ENCODE measurements at regions not wholly inside any gene's neighbourhood (a gene's known extent, or its start where the extent isn't known, plus 50 kb on each side); places are given as distances from the start of the nearest gene placed in this dataset.
"Not testable (repeated sequence)": the region's sequence is repeated elsewhere in the genome, so short reads cannot be mapped to it uniquely, and the experiment has no call there.

DNA sequence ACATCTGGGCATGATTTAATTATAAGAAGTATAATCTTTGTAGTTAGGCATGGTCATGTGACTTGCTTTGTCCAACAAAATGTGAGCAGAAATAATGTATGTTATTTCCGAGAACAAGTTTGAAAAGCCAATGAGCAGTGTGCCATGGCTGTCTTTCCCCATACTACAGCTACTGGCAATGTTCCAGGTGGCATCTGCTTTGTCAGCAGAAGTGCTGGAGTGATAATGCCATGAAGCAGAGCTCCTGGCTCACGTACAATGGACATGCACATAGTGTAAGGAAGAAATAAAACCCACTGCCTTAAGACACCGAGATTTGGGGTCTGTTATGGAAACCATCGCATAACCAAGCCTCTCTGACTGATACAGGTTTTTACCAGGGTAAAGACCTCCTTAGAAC is 212.6 kb upstream of the RASGEF1B start:
- Histone ChIP-seq H3K9me3 (ENCODE audit: control insufficient read depth, low read length) (no peaks in the 10 kb centered on the region), H3K4me1 (ENCODE audit: control insufficient read depth in 1 of 2, insufficient read depth in 2 of 2, low read length in 2 of 2) (peaks cover 0 to 2% of the 10 kb centered on the region in 2 donors), H3K36me3 (ENCODE audit: control insufficient read depth in 1 of 2, insufficient read depth in 2 of 2, low read length in 1 of 2) (no peaks in the 10 kb centered on the region), H3K4me3 (ENCODE audit: low read length in 2 of 2) (no peak overlapping the region), H3K27ac (ENCODE audit: low read depth in 1 of 2, low read length in 2 of 2) (no peak overlapping the region), H3K27me3 (ENCODE audit: control insufficient read depth in 1 of 2, insufficient read depth in 2 of 2, low read length in 1 of 2) (no peaks in the 10 kb centered on the region)
- DNase-seq (no peak), ATAC-seq (ENCODE audit: low FRiP score) (no peak)
- WGBS, 2 donors, result 94 to 97% methylated on average over 4 of the region's 4 CpGs
- intact Hi-C loops (cut with DNase I), result no loop called here

DNA sequence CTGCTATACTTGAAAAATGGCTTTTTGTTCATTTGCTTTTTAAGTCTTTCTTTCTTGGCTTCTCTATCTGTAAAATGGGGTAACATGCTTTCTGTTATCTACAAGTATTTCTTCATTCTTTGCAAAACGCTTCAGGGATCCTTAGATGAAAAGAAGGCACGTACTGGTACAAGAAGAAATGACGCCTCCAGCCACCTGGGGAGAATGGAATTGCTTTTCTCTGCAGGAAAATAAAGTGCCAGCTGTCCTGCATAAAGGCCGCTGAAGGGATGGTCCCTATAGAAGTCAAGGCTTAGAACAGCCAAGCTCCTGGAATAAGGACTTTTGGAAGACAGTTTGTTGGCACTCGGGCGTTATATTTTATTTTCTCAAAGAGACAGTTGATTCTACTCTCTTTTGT is 210.8 kb upstream of the RASGEF1B start:
- intact Hi-C loops (cut with DNase I), result no loop called here
- Histone ChIP-seq H3K9me3 (ENCODE audit: control insufficient read depth, low read length) (no peaks in the 10 kb centered on the region), H3K4me3 (ENCODE audit: low read length in 2 of 2) (no peak overlapping the region), H3K4me1 (ENCODE audit: control insufficient read depth in 1 of 2, insufficient read depth in 2 of 2, low read length in 2 of 2) (peaks cover 0 to 2% of the 10 kb centered on the region in 2 donors), H3K36me3 (ENCODE audit: control insufficient read depth in 1 of 2, insufficient read depth in 2 of 2, low read length in 1 of 2) (no peaks in the 10 kb centered on the region), H3K27ac (ENCODE audit: low read depth in 1 of 2, low read length in 2 of 2) (no peak overlapping the region), H3K27me3 (ENCODE audit: control insufficient read depth in 1 of 2, insufficient read depth in 2 of 2, low read length in 1 of 2) (no peaks in the 10 kb centered on the region)
- no peak for DNase-seq
- no peak for ATAC-seq (ENCODE audit: low FRiP score)
- WGBS, 2 donors, result 91 to 93% methylated on average over 6 of the region's 6 CpGs

DNA sequence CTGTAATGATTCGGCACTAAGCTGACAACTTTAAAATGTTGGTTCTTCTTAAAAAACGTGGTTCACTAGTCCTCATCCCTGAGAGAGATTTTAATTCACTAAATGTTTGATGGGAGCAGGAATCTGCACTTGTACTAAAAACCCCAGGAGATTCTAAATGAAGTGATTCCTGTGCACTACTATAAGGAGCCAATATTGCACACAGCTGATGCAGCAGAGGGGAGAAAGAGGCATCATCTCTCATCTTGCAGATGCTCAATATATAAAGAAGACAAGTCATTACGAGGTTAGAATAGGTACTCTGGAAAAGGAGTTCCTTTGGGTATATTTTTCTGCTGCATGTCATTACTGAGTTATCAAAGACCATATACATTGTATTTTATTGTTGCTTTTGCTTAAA is 207.6 kb upstream of the RASGEF1B start:
- no peak for ATAC-seq (ENCODE audit: low FRiP score)
- intact Hi-C loops (cut with DNase I), result no loop called here
- H3K4me3 ChIP-seq (ENCODE audit: low read length in 2 of 2), result no peak overlapping the region
- H3K4me1 ChIP-seq (ENCODE audit: control insufficient read depth in 1 of 2, insufficient read depth in 2 of 2, low read length in 2 of 2), result no peaks in the 10 kb centered on the region
- WGBS, 2 donors, result 91 to 92% methylated on average over 3 of the region's 3 CpGs
- no peak overlapping the region for H3K27ac ChIP-seq (ENCODE audit: low read depth in 1 of 2, low read length in 2 of 2)
- H3K27me3 ChIP-seq (ENCODE audit: control insufficient read depth in 1 of 2, insufficient read depth in 2 of 2, low read length in 1 of 2), result no peaks in the 10 kb centered on the region
- no peak for DNase-seq
- H3K36me3 ChIP-seq (ENCODE audit: control insufficient read depth in 1 of 2, insufficient read depth in 2 of 2, low read length in 1 of 2), result no peaks in the 10 kb centered on the region
- H3K9me3 ChIP-seq (ENCODE audit: control insufficient read depth, low read length), result no peaks in the 10 kb centered on the region

DNA sequence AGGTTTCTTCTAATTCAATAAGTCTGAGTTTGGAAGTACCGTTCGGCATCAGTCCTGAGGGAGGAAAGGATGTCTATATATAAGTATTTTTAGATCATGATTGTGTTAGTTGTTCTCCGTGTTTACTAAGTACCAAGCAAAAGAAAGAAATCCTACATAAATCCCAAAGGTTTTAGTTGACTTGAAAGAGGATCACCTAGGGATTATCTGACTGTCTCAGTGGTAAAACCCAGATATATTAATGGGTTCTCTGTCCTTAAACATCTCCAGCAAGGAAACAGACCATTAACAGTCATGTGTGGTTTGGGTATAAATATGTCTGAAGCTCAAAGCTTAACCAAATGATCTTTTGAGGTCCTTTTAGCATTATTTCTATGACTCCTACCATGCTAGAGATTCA is 207.1 kb upstream of the RASGEF1B start:
- H3K4me1 ChIP-seq (ENCODE audit: control insufficient read depth in 1 of 2, insufficient read depth in 2 of 2, low read length in 2 of 2), result no peaks in the 10 kb centered on the region
- no peaks in the 10 kb centered on the region for H3K9me3 ChIP-seq (ENCODE audit: control insufficient read depth, low read length)
- ATAC-seq (ENCODE audit: low FRiP score) (no peak), DNase-seq (no peak)
- H3K36me3 ChIP-seq (ENCODE audit: control insufficient read depth in 1 of 2, insufficient read depth in 2 of 2, low read length in 1 of 2), result no peaks in the 10 kb centered on the region
- H3K27me3 ChIP-seq (ENCODE audit: control insufficient read depth in 1 of 2, insufficient read depth in 2 of 2, low read length in 1 of 2), result no peaks in the 10 kb centered on the region
- intact Hi-C loops (cut with DNase I), result no loop called here
- no peak overlapping the region for H3K27ac ChIP-seq (ENCODE audit: low read depth in 1 of 2, low read length in 2 of 2)
- 86 to 90% methylated on average over 3 of the region's 3 CpGs for WGBS, 2 donors
- H3K4me3 ChIP-seq (ENCODE audit: low read length in 2 of 2), result no peak overlapping the region

DNA sequence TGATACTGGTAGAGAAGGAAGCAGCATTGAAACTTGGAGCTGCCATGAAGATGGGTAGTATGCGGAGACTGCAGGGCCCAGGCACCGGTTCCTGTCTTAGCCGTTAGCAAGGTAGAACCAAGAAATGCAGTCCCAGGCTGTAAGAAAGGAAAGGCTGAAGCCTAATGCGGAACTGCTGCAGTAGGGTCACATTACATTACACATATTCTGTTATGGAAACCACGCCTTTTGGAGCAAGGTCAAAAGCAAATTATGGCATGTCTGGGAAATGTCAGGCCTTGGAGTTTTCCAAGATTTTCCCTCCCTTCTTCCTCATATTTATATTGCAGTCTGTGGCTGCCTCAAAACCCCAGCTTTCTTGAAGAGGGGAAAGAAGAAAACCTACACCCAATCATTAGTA is 204.8 kb upstream of the RASGEF1B start:
- no peak overlapping the region for H3K27ac ChIP-seq (ENCODE audit: low read depth in 1 of 2, low read length in 2 of 2)
- H3K4me3 ChIP-seq (ENCODE audit: low read length in 2 of 2), result no peak overlapping the region
- intact Hi-C loops (cut with DNase I), result no loop called here
- ATAC-seq (ENCODE audit: low FRiP score), result peak; percentile 53
- H3K9me3 ChIP-seq (ENCODE audit: control insufficient read depth, low read length), result no peaks in the 10 kb centered on the region
- no peak for DNase-seq
- 24 to 27% methylated on average over 5 of the region's 5 CpGs for WGBS, 2 donors
- no peaks in the 10 kb centered on the region for H3K27me3 ChIP-seq (ENCODE audit: control insufficient read depth in 1 of 2, insufficient read depth in 2 of 2, low read length in 1 of 2)
- no peaks in the 10 kb centered on the region for H3K36me3 ChIP-seq (ENCODE audit: control insufficient read depth in 1 of 2, insufficient read depth in 2 of 2, low read length in 1 of 2)
- H3K4me1 ChIP-seq (ENCODE audit: control insufficient read depth in 1 of 2, insufficient read depth in 2 of 2, low read length in 2 of 2), result no peaks in the 10 kb centered on the region

DNA sequence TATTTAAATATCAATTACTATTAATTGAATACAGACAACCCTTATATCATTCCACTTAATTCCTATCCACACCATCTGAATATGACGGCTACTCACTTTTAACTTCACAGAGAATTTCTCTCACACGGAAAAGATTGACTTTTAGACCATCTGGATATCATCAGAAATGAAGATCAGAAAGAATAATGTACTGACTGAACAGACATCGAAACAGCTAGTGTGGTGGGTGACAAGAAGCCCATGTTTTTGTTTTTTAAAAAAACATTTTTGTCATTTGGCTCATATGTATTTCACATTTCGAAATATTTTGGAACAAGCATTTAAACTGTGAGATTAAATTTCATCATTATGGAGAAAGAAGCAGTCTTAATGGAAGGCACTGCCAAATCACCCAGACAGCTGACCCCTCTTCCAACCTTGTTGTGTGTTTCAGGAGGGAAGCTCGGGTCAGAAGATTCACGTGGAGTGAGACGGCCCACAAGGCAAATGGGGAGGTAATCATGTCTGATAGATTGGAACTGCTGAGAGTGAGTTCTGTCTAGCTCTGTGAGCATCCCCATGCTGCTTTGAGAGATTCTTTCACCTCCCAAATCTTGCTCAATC is 204.2 kb upstream of the RASGEF1B start:
- WGBS, 2 donors, result 46 to 50% methylated on average over 7 of the region's 7 CpGs
- H3K4me1 ChIP-seq (ENCODE audit: control insufficient read depth in 1 of 2, insufficient read depth in 2 of 2, low read length in 2 of 2), result no peaks in the 10 kb centered on the region
- H3K9me3 ChIP-seq (ENCODE audit: control insufficient read depth, low read length), result no peaks in the 10 kb centered on the region
- ATAC-seq (ENCODE audit: low FRiP score) (peak; percentile 74), DNase-seq (peak in 1 of 2 donors; percentile 51)
- intact Hi-C loops (cut with DNase I), result no loop called here
- H3K4me3 ChIP-seq (ENCODE audit: low read length in 2 of 2), result no peak overlapping the region
- no peaks in the 10 kb centered on the region for H3K36me3 ChIP-seq (ENCODE audit: control insufficient read depth in 1 of 2, insufficient read depth in 2 of 2, low read length in 1 of 2)
- no peak overlapping the region for H3K27ac ChIP-seq (ENCODE audit: low read depth in 1 of 2, low read length in 2 of 2)
- no peaks in the 10 kb centered on the region for H3K27me3 ChIP-seq (ENCODE audit: control insufficient read depth in 1 of 2, insufficient read depth in 2 of 2, low read length in 1 of 2)

DNA sequence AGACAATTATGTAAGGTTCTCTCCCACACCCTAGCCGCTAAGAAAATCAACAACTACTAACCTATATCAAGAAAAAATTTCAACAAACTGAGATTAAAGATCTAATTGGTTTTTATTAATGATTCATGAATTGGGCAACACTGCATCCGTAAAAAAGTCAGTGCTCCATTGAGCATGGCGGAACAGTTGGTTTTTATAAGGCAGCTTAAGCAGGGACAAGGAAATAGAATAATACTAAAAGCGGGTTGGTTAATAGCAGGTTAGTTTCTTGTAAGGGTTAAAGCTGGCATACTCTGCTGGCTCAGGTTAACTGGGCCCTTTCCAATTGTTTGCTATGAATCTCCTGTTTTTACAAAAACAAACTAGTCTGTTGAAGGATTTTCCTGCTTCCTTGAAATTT is 202.3 kb upstream of the RASGEF1B start:
- no peak for ATAC-seq (ENCODE audit: low FRiP score)
- no peak overlapping the region for H3K27ac ChIP-seq (ENCODE audit: low read depth in 1 of 2, low read length in 2 of 2)
- 73 to 84% methylated on average over 4 of the region's 4 CpGs for WGBS, 2 donors
- no peaks in the 10 kb centered on the region for H3K36me3 ChIP-seq (ENCODE audit: control insufficient read depth in 1 of 2, insufficient read depth in 2 of 2, low read length in 1 of 2)
- no peaks in the 10 kb centered on the region for H3K9me3 ChIP-seq (ENCODE audit: control insufficient read depth, low read length)
- no peaks in the 10 kb centered on the region for H3K27me3 ChIP-seq (ENCODE audit: control insufficient read depth in 1 of 2, insufficient read depth in 2 of 2, low read length in 1 of 2)
- no peak for DNase-seq
- intact Hi-C loops (cut with DNase I), result no loop called here
- no peak overlapping the region for H3K4me3 ChIP-seq (ENCODE audit: low read length in 2 of 2)
- no peaks in the 10 kb centered on the region for H3K4me1 ChIP-seq (ENCODE audit: control insufficient read depth in 1 of 2, insufficient read depth in 2 of 2, low read length in 2 of 2)

DNA sequence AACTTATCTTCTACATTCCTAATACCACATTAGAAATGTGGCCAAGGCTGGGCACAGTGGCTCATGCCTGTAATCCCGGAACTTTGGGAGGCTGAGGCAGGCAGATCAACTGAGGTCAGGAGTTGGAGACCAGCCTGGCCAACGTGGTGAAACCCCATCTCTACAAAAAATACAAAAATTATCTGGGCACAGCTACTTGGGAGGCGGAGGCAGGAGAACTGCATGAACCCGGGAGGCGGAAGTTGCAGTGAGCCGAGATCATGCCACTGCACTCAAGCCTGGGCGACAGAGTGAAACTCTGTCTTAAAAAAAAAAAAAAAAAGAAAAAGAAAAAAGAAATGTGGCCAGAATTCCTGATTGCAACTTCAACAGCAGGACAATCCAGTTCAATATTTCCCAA is 196.6 kb upstream of the RASGEF1B start:
- H3K36me3 ChIP-seq (ENCODE audit: control insufficient read depth in 1 of 2, insufficient read depth in 2 of 2, low read length in 1 of 2); DNase-seq; intact Hi-C loops (cut with DNase I); H3K4me3 ChIP-seq (ENCODE audit: low read length in 2 of 2); H3K27me3 ChIP-seq (ENCODE audit: control insufficient read depth in 1 of 2, insufficient read depth in 2 of 2, low read length in 1 of 2); H3K27ac ChIP-seq (ENCODE audit: low read depth in 1 of 2, low read length in 2 of 2); H3K4me1 ChIP-seq (ENCODE audit: control insufficient read depth in 1 of 2, insufficient read depth in 2 of 2, low read length in 2 of 2); H3K9me3 ChIP-seq (ENCODE audit: control insufficient read depth, low read length): not testable (repeated sequence)
- ATAC-seq (ENCODE audit: low FRiP score), result peak; percentile 15
- 33 to 40% methylated on average over 7 of the region's 7 CpGs for WGBS, 2 donors

DNA sequence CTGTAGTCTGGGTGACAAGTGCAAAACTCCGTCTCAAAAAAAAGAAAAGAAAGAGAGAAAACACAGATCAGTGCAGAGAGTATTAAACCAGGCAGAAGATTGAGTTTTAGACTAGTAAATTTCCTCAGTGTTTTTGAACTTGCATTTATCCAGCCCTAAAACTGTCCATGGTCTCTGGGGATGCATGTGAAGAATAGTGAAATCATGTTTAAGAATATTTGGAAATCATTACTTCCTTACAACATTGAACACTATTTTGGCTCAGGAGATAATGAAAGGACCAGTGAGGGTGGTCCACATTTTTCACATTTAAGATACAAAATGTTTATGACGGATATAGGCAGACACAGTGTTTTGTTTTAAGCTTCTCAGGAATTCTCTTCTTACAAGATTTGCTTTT is 195.8 kb upstream of the RASGEF1B start:
- WGBS, 2 donors, result 72 to 84% methylated on average over 2 of the region's 2 CpGs
- no peak for ATAC-seq (ENCODE audit: low FRiP score)
- DNase-seq, result no peak
- Histone ChIP-seq H3K9me3 (ENCODE audit: control insufficient read depth, low read length) (no peaks in the 10 kb centered on the region), H3K27me3 (ENCODE audit: control insufficient read depth in 1 of 2, insufficient read depth in 2 of 2, low read length in 1 of 2) (no peaks in the 10 kb centered on the region), H3K4me1 (ENCODE audit: control insufficient read depth in 1 of 2, insufficient read depth in 2 of 2, low read length in 2 of 2) (no peaks in the 10 kb centered on the region), H3K27ac (ENCODE audit: low read depth in 1 of 2, low read length in 2 of 2) (no peak overlapping the region), H3K4me3 (ENCODE audit: low read length in 2 of 2) (no peak overlapping the region), H3K36me3 (ENCODE audit: control insufficient read depth in 1 of 2, insufficient read depth in 2 of 2, low read length in 1 of 2) (no peaks in the 10 kb centered on the region)
- intact Hi-C loops (cut with DNase I), result no loop called here

Measured in aorta (tissue), 5 donors.